ENCODE measurements at regions not wholly inside any gene's neighbourhood (a gene's known extent, or its start where the extent isn't known, plus 50 kb on each side); places are given as distances from the start of the nearest gene placed in this dataset.

DNA sequence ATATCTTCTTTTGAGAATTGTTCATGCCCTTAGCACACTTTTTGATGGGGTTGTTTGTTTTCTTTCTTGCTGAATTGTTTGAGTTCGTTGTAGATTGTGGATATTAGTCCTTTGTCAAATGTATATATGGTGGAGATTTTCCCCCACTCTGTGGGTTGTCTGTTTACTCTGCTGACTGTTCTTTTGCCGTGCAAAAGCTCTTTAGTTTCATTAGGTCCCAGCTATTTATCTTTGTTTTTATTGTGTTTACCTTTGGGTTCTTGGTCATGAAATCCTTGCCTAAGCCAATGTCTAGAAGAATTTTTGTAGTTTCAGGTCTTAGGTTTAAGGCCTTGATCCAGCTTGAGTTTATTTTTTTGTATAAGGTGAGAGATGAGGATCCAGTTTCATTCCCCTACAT is 1372.6 kb upstream of the TENM3 start:
- H3K4me1 Mint-ChIP-seq (ENCODE audit: low read depth, unreplicated experiment), result no peaks in the 10 kb centered on the region
- Histone ChIP-seq H3K36me3 (ENCODE audit: insufficient read depth, low read length) (no peaks in the 10 kb centered on the region), H3K9ac (ENCODE audit: low read length) (no peak overlapping the region), H3K27ac (ENCODE audit: low read depth, low read length) (no peak overlapping the region), H3K4me3 (ENCODE audit: insufficient read depth, low read depth, low read length) (no peak overlapping the region), H3K79me2 (ENCODE audit: insufficient read depth, low read length) (no peaks in the 10 kb centered on the region), H3K4me2 (ENCODE audit: low read length) (no peak overlapping the region), H3K4me1 (ENCODE audit: insufficient read depth, low read length) (no peaks in the 10 kb centered on the region), H4K20me1 (ENCODE audit: insufficient read depth, low read length) (no peaks in the 10 kb centered on the region), H2AFZ (ENCODE audit: low read depth, low read length) (no peak overlapping the region), H3K9me3 (ENCODE audit: insufficient read depth, low read depth, low read length) (peaks cover 3% of the 10 kb centered on the region), H3K27me3 (ENCODE audit: insufficient read depth, low read length) (no peaks in the 10 kb centered on the region)
- DNase-seq (ENCODE audit: low read depth), result no peak
- no peaks in the 10 kb centered on the region for H3K36me3 Mint-ChIP-seq (ENCODE audit: low read depth, unreplicated experiment)
- H3K4me3 Mint-ChIP-seq (ENCODE audit: unreplicated experiment), result no peak overlapping the region
- peaks cover 10% of the 10 kb centered on the region for H3K9me3 Mint-ChIP-seq (ENCODE audit: unreplicated experiment)
- FAIRE-seq, result no peak
- no peak overlapping the region for H3K27ac Mint-ChIP-seq (ENCODE audit: unreplicated experiment)
- TF ChIP-seq, protein P1, sequence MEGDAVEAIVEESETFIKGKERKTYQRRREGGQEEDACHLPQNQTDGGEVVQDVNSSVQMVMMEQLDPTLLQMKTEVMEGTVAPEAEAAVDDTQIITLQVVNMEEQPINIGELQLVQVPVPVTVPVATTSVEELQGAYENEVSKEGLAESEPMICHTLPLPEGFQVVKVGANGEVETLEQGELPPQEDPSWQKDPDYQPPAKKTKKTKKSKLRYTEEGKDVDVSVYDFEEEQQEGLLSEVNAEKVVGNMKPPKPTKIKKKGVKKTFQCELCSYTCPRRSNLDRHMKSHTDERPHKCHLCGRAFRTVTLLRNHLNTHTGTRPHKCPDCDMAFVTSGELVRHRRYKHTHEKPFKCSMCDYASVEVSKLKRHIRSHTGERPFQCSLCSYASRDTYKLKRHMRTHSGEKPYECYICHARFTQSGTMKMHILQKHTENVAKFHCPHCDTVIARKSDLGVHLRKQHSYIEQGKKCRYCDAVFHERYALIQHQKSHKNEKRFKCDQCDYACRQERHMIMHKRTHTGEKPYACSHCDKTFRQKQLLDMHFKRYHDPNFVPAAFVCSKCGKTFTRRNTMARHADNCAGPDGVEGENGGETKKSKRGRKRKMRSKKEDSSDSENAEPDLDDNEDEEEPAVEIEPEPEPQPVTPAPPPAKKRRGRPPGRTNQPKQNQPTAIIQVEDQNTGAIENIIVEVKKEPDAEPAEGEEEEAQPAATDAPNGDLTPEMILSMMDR (IDR thresholded peaks at IDR 0.05; ENCODE audit: insufficient read depth, low read depth, low read length), result no peak
- TF ChIP-seq EZH2 (IDR thresholded peaks at IDR 0.05; ENCODE audit: insufficient read depth, low read length), result no peak
- no peaks in the 10 kb centered on the region for H3K27me3 Mint-ChIP-seq (ENCODE audit: low read depth, unreplicated experiment)

GRCh38 chr4:180898305-180898704 is 1344.9 kb upstream of the TENM3 start:
- Histone ChIP-seq H3K4me3 (ENCODE audit: insufficient read depth, low read depth, low read length) (no peak overlapping the region), H3K4me1 (ENCODE audit: insufficient read depth, low read length) (no peaks in the 10 kb centered on the region), H3K36me3 (ENCODE audit: insufficient read depth, low read length) (no peaks in the 10 kb centered on the region), H2AFZ (ENCODE audit: low read depth, low read length) (no peak overlapping the region), H3K27ac (ENCODE audit: low read depth, low read length) (no peak overlapping the region), H4K20me1 (ENCODE audit: insufficient read depth, low read length) (no peaks in the 10 kb centered on the region), H3K27me3 (ENCODE audit: insufficient read depth, low read length) (no peaks in the 10 kb centered on the region), H3K79me2 (ENCODE audit: insufficient read depth, low read length) (no peaks in the 10 kb centered on the region), H3K9ac (ENCODE audit: low read length) (no peak overlapping the region), H3K9me3 (ENCODE audit: insufficient read depth, low read depth, low read length) (no peaks in the 10 kb centered on the region), H3K4me2 (ENCODE audit: low read length) (no peak overlapping the region)
- Mint-ChIP-seq H3K4me3 (ENCODE audit: unreplicated experiment) (no peak overlapping the region), H3K9me3 (ENCODE audit: unreplicated experiment) (no peaks in the 10 kb centered on the region), H3K27ac (ENCODE audit: unreplicated experiment) (no peak overlapping the region), H3K27me3 (ENCODE audit: low read depth, unreplicated experiment) (no peaks in the 10 kb centered on the region), H3K36me3 (ENCODE audit: low read depth, unreplicated experiment) (no peaks in the 10 kb centered on the region), H3K4me1 (ENCODE audit: low read depth, unreplicated experiment) (peaks cover 9% of the 10 kb centered on the region)
- FAIRE-seq (no peak), DNase-seq (ENCODE audit: low read depth) (no peak)
- TF ChIP-seq, protein P1 (IDR thresholded peaks at IDR 0.05; ENCODE audit: insufficient read depth, low read depth, low read length), result no peak
- no peak for TF ChIP-seq EZH2 (IDR thresholded peaks at IDR 0.05; ENCODE audit: insufficient read depth, low read length)

DNA sequence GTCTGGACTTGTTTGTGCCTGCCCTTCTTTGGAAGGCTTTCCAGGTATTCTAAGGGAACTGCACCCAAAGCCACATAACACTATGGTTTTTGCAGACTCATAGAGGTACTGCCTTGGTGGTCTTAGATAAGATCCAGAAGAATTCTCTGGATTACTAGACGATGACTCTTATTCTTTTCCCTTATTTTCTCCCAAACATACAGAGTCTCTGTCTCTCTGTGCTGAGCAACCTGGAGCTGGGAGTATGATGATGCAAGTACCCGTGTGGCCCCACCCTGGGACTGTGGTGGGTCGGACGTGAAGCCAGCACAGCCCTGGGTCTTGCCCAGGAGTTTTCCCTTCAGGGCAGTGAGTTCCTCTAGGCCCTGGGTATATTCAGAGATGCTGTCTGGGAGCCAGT is 1342.4 kb upstream of the TENM3 start:
- Histone ChIP-seq H2AFZ (ENCODE audit: low read depth, low read length) (no peak overlapping the region), H3K36me3 (ENCODE audit: insufficient read depth, low read length) (no peaks in the 10 kb centered on the region), H3K4me3 (ENCODE audit: insufficient read depth, low read depth, low read length) (no peak overlapping the region), H3K27ac (ENCODE audit: low read depth, low read length) (no peak overlapping the region), H3K4me1 (ENCODE audit: insufficient read depth, low read length) (no peaks in the 10 kb centered on the region), H4K20me1 (ENCODE audit: insufficient read depth, low read length) (no peaks in the 10 kb centered on the region), H3K27me3 (ENCODE audit: insufficient read depth, low read length) (no peaks in the 10 kb centered on the region), H3K4me2 (ENCODE audit: low read length) (no peak overlapping the region), H3K79me2 (ENCODE audit: insufficient read depth, low read length) (no peaks in the 10 kb centered on the region), H3K9me3 (ENCODE audit: insufficient read depth, low read depth, low read length) (no peaks in the 10 kb centered on the region), H3K9ac (ENCODE audit: low read length) (no peak overlapping the region)
- Mint-ChIP-seq H3K4me1 (ENCODE audit: low read depth, unreplicated experiment) (peaks cover 9% of the 10 kb centered on the region), H3K36me3 (ENCODE audit: low read depth, unreplicated experiment) (no peaks in the 10 kb centered on the region), H3K27me3 (ENCODE audit: low read depth, unreplicated experiment) (no peaks in the 10 kb centered on the region), H3K9me3 (ENCODE audit: unreplicated experiment) (no peaks in the 10 kb centered on the region), H3K27ac (ENCODE audit: unreplicated experiment) (peak overlapping the region; percentile 87), H3K4me3 (ENCODE audit: unreplicated experiment) (no peak overlapping the region)
- FAIRE-seq, result no peak
- no peak for DNase-seq (ENCODE audit: low read depth)
- TF ChIP-seq EZH2 (IDR thresholded peaks at IDR 0.05; ENCODE audit: insufficient read depth, low read length), result no peak
- TF ChIP-seq, protein P1 (IDR thresholded peaks at IDR 0.05; ENCODE audit: insufficient read depth, low read depth, low read length), result no peak
